ENCODE measurements at regions not wholly inside any gene's neighbourhood (a gene's known extent, or its start where the extent isn't known, plus 50 kb on each side); places are given as distances from the start of the nearest gene placed in this dataset.

DNA sequence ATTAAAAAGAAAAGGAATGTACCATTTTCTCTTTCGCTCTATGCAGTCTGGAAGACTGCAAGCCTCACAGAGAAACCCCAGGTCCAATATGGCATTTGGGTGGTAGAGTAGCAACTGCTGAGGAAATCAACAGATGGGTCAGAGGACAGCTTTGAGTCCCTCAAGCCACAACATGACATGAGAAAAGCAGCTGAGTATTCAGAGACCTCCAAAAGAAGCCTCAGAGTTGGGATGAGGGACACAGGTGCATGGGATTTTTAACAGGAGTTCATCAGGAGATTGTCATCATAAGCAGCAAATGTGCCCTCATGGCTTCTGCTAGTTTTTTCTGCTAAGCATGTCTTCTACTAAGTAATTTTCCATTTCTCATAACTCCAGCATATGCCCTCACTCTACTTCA lies 111.6 kb downstream of the BLID start:
- TF ChIP-seq, protein P1, sequence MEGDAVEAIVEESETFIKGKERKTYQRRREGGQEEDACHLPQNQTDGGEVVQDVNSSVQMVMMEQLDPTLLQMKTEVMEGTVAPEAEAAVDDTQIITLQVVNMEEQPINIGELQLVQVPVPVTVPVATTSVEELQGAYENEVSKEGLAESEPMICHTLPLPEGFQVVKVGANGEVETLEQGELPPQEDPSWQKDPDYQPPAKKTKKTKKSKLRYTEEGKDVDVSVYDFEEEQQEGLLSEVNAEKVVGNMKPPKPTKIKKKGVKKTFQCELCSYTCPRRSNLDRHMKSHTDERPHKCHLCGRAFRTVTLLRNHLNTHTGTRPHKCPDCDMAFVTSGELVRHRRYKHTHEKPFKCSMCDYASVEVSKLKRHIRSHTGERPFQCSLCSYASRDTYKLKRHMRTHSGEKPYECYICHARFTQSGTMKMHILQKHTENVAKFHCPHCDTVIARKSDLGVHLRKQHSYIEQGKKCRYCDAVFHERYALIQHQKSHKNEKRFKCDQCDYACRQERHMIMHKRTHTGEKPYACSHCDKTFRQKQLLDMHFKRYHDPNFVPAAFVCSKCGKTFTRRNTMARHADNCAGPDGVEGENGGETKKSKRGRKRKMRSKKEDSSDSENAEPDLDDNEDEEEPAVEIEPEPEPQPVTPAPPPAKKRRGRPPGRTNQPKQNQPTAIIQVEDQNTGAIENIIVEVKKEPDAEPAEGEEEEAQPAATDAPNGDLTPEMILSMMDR (IDR thresholded peaks at IDR 0.05): no peak
- TF ChIP-seq TCF7L2 (IDR thresholded peaks at IDR 0.05; ENCODE audit: low read depth, low read length) (no peak), POLR2AphosphoS5 (IDR thresholded peaks at IDR 0.05; ENCODE audit: low read depth, low read length) (no peak), SIN3A (IDR thresholded peaks at IDR 0.05; ENCODE audit: borderline replicate concordance, insufficient read depth, low read depth, low read length) (no peak)
- TF ChIP-seq, protein P2, sequence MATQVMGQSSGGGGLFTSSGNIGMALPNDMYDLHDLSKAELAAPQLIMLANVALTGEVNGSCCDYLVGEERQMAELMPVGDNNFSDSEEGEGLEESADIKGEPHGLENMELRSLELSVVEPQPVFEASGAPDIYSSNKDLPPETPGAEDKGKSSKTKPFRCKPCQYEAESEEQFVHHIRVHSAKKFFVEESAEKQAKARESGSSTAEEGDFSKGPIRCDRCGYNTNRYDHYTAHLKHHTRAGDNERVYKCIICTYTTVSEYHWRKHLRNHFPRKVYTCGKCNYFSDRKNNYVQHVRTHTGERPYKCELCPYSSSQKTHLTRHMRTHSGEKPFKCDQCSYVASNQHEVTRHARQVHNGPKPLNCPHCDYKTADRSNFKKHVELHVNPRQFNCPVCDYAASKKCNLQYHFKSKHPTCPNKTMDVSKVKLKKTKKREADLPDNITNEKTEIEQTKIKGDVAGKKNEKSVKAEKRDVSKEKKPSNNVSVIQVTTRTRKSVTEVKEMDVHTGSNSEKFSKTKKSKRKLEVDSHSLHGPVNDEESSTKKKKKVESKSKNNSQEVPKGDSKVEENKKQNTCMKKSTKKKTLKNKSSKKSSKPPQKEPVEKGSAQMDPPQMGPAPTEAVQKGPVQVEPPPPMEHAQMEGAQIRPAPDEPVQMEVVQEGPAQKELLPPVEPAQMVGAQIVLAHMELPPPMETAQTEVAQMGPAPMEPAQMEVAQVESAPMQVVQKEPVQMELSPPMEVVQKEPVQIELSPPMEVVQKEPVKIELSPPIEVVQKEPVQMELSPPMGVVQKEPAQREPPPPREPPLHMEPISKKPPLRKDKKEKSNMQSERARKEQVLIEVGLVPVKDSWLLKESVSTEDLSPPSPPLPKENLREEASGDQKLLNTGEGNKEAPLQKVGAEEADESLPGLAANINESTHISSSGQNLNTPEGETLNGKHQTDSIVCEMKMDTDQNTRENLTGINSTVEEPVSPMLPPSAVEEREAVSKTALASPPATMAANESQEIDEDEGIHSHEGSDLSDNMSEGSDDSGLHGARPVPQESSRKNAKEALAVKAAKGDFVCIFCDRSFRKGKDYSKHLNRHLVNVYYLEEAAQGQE (IDR thresholded peaks at IDR 0.05; ENCODE audit: insufficient read depth in 1 of 2, low read depth in 2 of 2, low read length in 1 of 2): no peak

Data from Panc1 (cell line).